Stomach (tissue), 8 donors: ENCODE measurements at regions not wholly inside any gene's neighbourhood (a gene's known extent, or its start where the extent isn't known, plus 50 kb on each side); places are given as distances from the start of the nearest gene placed in this dataset.

Source experiments
- DNase-seq, 2 donors: peaks; one replicate each; pipeline versions ENCODE4 v3.0.0 to v3.0.0-alpha.2; 2013 to 2019
- H3K27ac ChIP-seq, 5 donors: fragments of 200-600 bp in 4 of 5; sonication (generic) in 4 of 5; one replicate each; pipeline ENCODE4 v1.5.1; 2013 to 2019; ENCODE audit warnings: mild to moderate bottlenecking in 1 of 5, moderate library complexity in 1 of 5
- H3K27me3 ChIP-seq, 3 donors: fragments of 200-600 bp; sonication (generic); one replicate each; pipeline ENCODE4 v1.5.1; 2017 to 2019; ENCODE audit warnings: mixed run types in 1 of 3
- H3K36me3 ChIP-seq, 4 donors: fragments of 200-600 bp; sonication (generic); 1 replicate in 3 of 4; 2 replicates in 1 of 4; pipeline ENCODE4 v1.5.1; 2016 to 2019
- H3K4me1 ChIP-seq, 4 donors: fragments of 200-600 bp; sonication (generic); one replicate each; pipeline ENCODE4 v1.5.1; 2016 to 2019
- H3K4me3 ChIP-seq, 4 donors: fragments of 200-600 bp; sonication (generic) in 3 of 4; one replicate each; pipeline ENCODE4 v1.5.1; 2016 to 2019; ENCODE audit warnings: mild to moderate bottlenecking in 1 of 4
- H3K9me3 ChIP-seq, 4 donors: fragments of 200-600 bp; sonication (generic); one replicate each; pipeline ENCODE4 v1.5.1; 2016 to 2019
- EP300 ChIP-seq: sonication (generic); formaldehyde crosslinking; IDR thresholded peaks from one replicate; pipeline ENCODE4 v1.6.1; 2017; ENCODE audit warnings: antibody characterized with exemption
- POLR2A ChIP-seq, 4 donors: fragments of 450-650 bp; IDR thresholded peaks; one replicate each; pipeline ENCODE4 v1.6.1; 2016; ENCODE audit warnings: antibody characterized with exemption in 4 of 4, control low read depth in 2 of 4, mild to moderate bottlenecking in 1 of 4, moderate library complexity in 1 of 4
- POLR2AphosphoS5 ChIP-seq, 3 donors: sonication (generic); formaldehyde crosslinking; IDR thresholded peaks; one replicate each; pipeline ENCODE4 v1.6.1; 2016; ENCODE audit warnings: antibody characterized with exemption in 3 of 3
- WGBS, 5 donors: extraction: QIAGEN DNeasy Blood & Tissue Kit in 3 of 5; methylation state at CpG; one replicate each; pipeline versions ENCODE4 v1.1.5 to v1.1.7; 2013 to 2018; 5-methylcytosine and 5-hydroxymethylcytosine counted together
- intact Hi-C: fragments of 100-400 bp; cut with DNase I; formaldehyde crosslinking; loops from one replicate; pipeline ENCODE4 v1.15.1; 2023; ENCODE audit warnings: low total_unique reads
- TF ChIP-seq, protein P1 (sequence below), 7 experiments: fragments of 450-650 bp in 4 of 7; fragments of 200-600 bp in 3 of 7; sonication (generic) in 3 of 7; IDR thresholded peaks; one replicate each; pipeline ENCODE4 v1.5.1; 2016 to 2019; ENCODE audit warnings: antibody characterized with exemption in 7 of 7, control low read depth in 2 of 7, mild to moderate bottlenecking in 1 of 7
- donor health status: healthy with polysubstance abuse.
- donor health status: Bipolar disorder and iron deficiency.
- donor health status: healthy.

DNA sequence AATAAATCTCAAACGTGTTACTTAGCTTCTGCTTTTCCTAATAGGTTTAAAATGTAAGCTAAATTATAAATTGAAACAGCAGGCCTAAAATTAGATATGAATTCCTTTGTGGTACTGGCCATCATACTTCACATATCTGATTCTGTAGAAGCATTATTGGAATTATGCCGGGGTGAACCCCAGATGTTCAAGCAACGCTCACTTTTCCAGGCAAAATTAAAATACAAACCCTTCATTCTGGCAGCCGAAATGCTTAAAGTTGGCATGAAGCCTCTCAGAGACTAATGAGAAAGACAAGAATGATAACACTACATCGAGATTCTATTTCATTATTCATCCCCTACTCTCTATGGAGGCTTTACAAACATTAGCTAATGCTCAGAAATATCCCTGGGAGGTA is 1352.7 kb upstream of the ADGRL2 start:
- H3K9me3 ChIP-seq = no peaks in the 10 kb centered on the region
- H3K4me3 ChIP-seq = no peak overlapping the region
- no peak for TF ChIP-seq EP300
- no peak for TF ChIP-seq POLR2AphosphoS5 (IDR thresholded peaks at IDR 0.05)
- no peak for TF ChIP-seq POLR2A (IDR thresholded peaks at IDR 0.05)
- TF ChIP-seq, protein P1, sequence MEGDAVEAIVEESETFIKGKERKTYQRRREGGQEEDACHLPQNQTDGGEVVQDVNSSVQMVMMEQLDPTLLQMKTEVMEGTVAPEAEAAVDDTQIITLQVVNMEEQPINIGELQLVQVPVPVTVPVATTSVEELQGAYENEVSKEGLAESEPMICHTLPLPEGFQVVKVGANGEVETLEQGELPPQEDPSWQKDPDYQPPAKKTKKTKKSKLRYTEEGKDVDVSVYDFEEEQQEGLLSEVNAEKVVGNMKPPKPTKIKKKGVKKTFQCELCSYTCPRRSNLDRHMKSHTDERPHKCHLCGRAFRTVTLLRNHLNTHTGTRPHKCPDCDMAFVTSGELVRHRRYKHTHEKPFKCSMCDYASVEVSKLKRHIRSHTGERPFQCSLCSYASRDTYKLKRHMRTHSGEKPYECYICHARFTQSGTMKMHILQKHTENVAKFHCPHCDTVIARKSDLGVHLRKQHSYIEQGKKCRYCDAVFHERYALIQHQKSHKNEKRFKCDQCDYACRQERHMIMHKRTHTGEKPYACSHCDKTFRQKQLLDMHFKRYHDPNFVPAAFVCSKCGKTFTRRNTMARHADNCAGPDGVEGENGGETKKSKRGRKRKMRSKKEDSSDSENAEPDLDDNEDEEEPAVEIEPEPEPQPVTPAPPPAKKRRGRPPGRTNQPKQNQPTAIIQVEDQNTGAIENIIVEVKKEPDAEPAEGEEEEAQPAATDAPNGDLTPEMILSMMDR (IDR thresholded peaks at IDR 0.05) = no peak
- no peak overlapping the region for H3K27ac ChIP-seq
- no peaks in the 10 kb centered on the region for H3K36me3 ChIP-seq
- H3K27me3 ChIP-seq = no peaks in the 10 kb centered on the region
- intact Hi-C loops = no loop called here
- WGBS, 5 donors = 49 to 78% (median 67%) methylated on average over 5 of the region's 5 CpGs
- peak in 1 of 2 donors; percentile 34 for DNase-seq
- H3K4me1 ChIP-seq = no peaks in the 10 kb centered on the region

DNA sequence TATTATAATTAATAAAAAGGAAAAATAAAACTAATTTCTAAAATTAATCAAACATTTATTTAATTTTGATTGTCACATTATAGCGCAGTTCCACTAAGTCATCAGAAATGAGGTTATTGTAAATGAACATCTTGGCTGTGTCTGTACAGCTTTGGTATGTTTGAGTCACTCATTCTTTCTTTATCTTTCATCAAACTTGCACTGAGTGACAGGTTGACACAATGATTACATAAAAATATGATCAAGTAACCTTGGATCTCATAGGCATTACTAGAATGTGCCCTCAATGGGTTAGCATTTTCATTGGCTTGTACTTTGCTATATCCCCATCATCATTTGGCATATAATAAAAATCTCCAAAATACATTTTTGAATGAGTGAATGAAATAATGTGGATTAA is 1353.2 kb upstream of the ADGRL2 start:
- DNase-seq = no peak
- Histone ChIP-seq H3K9me3 (no peaks in the 10 kb centered on the region), H3K4me1 (no peaks in the 10 kb centered on the region), H3K4me3 (no peak overlapping the region), H3K27ac (no peak overlapping the region), H3K36me3 (no peaks in the 10 kb centered on the region), H3K27me3 (no peaks in the 10 kb centered on the region)
- intact Hi-C loops = no loop called here
- 91 to 100% (median 95%) methylated on average over 1 of the region's 1 CpG for WGBS, 5 donors
- TF ChIP-seq, protein P1 (IDR thresholded peaks at IDR 0.05) = no peak
- no peak for TF ChIP-seq POLR2A (IDR thresholded peaks at IDR 0.05)
- no peak for TF ChIP-seq POLR2AphosphoS5 (IDR thresholded peaks at IDR 0.05)

DNA sequence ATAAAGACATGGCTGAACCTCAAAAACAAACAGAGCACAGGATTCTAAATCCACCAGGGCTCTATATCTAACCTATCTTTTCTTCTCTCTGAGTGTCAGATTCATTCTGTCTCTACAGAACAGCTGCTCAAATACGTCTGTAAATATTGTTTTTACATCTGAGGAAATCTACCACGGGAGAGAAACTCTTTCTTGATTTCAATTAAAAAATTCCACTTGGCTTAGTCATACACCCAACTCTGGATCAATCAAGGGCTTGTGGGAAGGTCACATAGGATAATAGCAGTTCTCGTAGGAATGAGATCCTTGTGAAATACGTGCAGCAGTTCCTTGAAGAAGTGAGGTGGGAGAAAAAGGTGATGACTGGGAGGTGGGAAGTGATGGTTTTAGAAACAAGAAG is 1355.7 kb upstream of the ADGRL2 start:
- Histone ChIP-seq H3K4me1 (no peaks in the 10 kb centered on the region), H3K9me3 (no peaks in the 10 kb centered on the region), H3K4me3 (no peak overlapping the region), H3K36me3 (no peaks in the 10 kb centered on the region), H3K27me3 (no peaks in the 10 kb centered on the region), H3K27ac (no peak overlapping the region)
- TF ChIP-seq, protein P1 (IDR thresholded peaks at IDR 0.05) = no peak
- no peak for TF ChIP-seq EP300
- no peak for TF ChIP-seq POLR2AphosphoS5 (IDR thresholded peaks at IDR 0.05)
- TF ChIP-seq POLR2A (IDR thresholded peaks at IDR 0.05) = no peak
- intact Hi-C loops = no loop called here
- WGBS, 5 donors = 54 to 63% (median 57%) methylated on average over 4 of the region's 4 CpGs
- DNase-seq = no peak

DNA sequence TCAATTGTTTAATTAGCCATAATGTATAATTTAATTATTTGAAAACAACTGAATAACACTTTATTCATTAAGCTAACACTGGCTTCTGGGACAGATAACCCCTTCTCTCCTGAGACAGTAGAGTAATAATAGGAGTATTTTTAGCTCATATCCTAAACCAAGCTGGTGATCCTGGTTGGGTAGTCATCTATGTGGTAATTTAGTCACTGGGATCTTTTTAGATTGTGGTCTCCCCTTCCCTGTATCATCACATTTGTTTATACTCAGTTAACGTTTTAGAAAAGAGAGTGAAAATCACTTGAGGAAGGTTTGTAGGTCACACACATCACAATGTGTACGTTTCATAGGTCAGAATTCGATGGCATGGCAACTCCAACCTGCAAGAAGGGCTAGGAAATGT is 1356.6 kb upstream of the ADGRL2 start:
- DNase-seq = no peak
- WGBS, 5 donors = 55 to 78% (median 70%) methylated on average over 3 of the region's 3 CpGs

More for the DNA sequence above, 1356.6 kb upstream of the ADGRL2 start:
- H3K4me1 ChIP-seq = no peaks in the 10 kb centered on the region
- no peaks in the 10 kb centered on the region for H3K9me3 ChIP-seq
- H3K27ac ChIP-seq = no peak overlapping the region
- H3K4me3 ChIP-seq = no peak overlapping the region
- H3K36me3 ChIP-seq = no peaks in the 10 kb centered on the region
- TF ChIP-seq POLR2A (IDR thresholded peaks at IDR 0.05) = no peak
- TF ChIP-seq, protein P1 (IDR thresholded peaks at IDR 0.05) = no peak
- TF ChIP-seq EP300 = no peak
- no peak for TF ChIP-seq POLR2AphosphoS5 (IDR thresholded peaks at IDR 0.05)
- H3K27me3 ChIP-seq = no peaks in the 10 kb centered on the region
- intact Hi-C loops = no loop called here
